Stimulated activated CD4-positive, alpha-beta T cell treated with anti-CD3 and anti-CD28 coated beads, Interleukin-4, amount 100 ng/mL, for 48 hours (primary cell): ENCODE measurements at regions not wholly inside any gene's neighbourhood (a gene's known extent, or its start where the extent isn't known, plus 50 kb on each side); places are given as distances from the start of the nearest gene placed in this dataset.
"Not testable (repeated sequence)": the region's sequence is repeated elsewhere in the genome, so short reads cannot be mapped to it uniquely, and the experiment has no call there.

ENCODE experiments used
- DNase-seq, 2 donors: peaks; one replicate each; pipeline ENCODE4 v3.0.0-alpha.2; 2020; ENCODE audit warnings: low read depth in 2 of 2

GRCh38 chr9:135404451-135405144 lies 75.0 kb upstream of the PPP1R26 start:
- no peak for DNase-seq

GRCh38 chr9:135405145-135405464 lies 74.5 kb upstream of the PPP1R26 start:
- not testable (repeated sequence) for DNase-seq

GRCh38 chr9:135408476-135409254 lies 70.9 kb upstream of the PPP1R26 start:
- DNase-seq: no peak

- no peak for DNase-seq
These were observed 70.0 kb upstream of the PPP1R26 start for GRCh38 chr9:135409286-135410200.

- no peak for DNase-seq
These were observed 69.2 kb upstream of the PPP1R26 start for GRCh38 chr9:135410421-135410820.

- no peak for DNase-seq
These were observed 68.6 kb upstream of the PPP1R26 start for GRCh38 chr9:135410831-135411473.

- DNase-seq: not testable (repeated sequence)
These were observed 68.0 kb upstream of the PPP1R26 start for GRCh38 chr9:135411605-135412004.

- peak; percentile 50 to 74 for DNase-seq
These were observed 67.1 kb upstream of the PPP1R26 start for GRCh38 chr9:135412315-135413085.

GRCh38 chr9:135413086-135413375 lies 66.6 kb upstream of the PPP1R26 start:
- DNase-seq: no peak

- no peak for DNase-seq
These were observed 66.1 kb upstream of the PPP1R26 start for GRCh38 chr9:135413461-135413860.

GRCh38 chr9:135414293-135414692 lies 65.3 kb upstream of the PPP1R26 start:
- no peak for DNase-seq

GRCh38 chr9:135415586-135415985 lies 64.0 kb upstream of the PPP1R26 start:
- no peak for DNase-seq

- DNase-seq: no peak
These were observed 62.8 kb upstream of the PPP1R26 start for GRCh38 chr9:135416664-135417290.

- DNase-seq: no peak
These were observed 61.4 kb upstream of the PPP1R26 start for GRCh38 chr9:135418161-135418560.

- no peak for DNase-seq
These were observed 60.5 kb upstream of the PPP1R26 start for GRCh38 chr9:135419106-135419505.

GRCh38 chr9:135422341-135422944 lies 57.1 kb upstream of the PPP1R26 start:
- DNase-seq: no peak

- DNase-seq: no peak
These were observed 55.9 kb upstream of the PPP1R26 start for GRCh38 chr9:135423725-135424124.
